B cell (primary cell): ENCODE measurements at regions not wholly inside any gene's neighbourhood (a gene's known extent, or its start where the extent isn't known, plus 50 kb on each side); places are given as distances from the start of the nearest gene placed in this dataset.

Source experiments
- ATAC-seq: fragments of 200-7000 bp; cut with Tn5 transposase; one replicate; pipeline ENCODE4 v1.10.0; 2021; ENCODE audit warnings: low read depth, mild to moderate bottlenecking, moderate number of reproducible peaks, moderate library complexity
- CTCF ChIA-PET: fragments of 350-600 bp; sonication (Branson Sonifier 250); formaldehyde crosslinking; loops from one replicate; lab custom pipeline; 2021; ENCODE audit warnings: antibody characterized with exemption, inconsistent platforms; lab: Charles Lee
- POLR2A ChIA-PET: fragments of 350-600 bp; sonication (Branson Sonifier 250); formaldehyde crosslinking; loops from one replicate; lab custom pipeline; 2021; ENCODE audit warnings: antibody characterized with exemption; lab: Charles Lee
- DNase-seq: peaks from one replicate; pipeline ENCODE4 v3.0.0; 2013
- H2AFZ ChIP-seq: 2 replicates; pipeline ENCODE4 v1.6.1; 2012; ENCODE audit warnings: mild to moderate bottlenecking, low read depth, low read length; ENCODE audit not compliant: insufficient read depth, poor library complexity, severe bottlenecking
- H3K27ac ChIP-seq, 2 donors: 1 replicate in 1 of 2; 2 replicates in 1 of 2; pipeline ENCODE4 v1.5.1; 2012 to 2013; ENCODE audit warnings: low read length in 2 of 2, mild to moderate bottlenecking in 2 of 2, moderate library complexity in 1 of 2
- H3K27me3 ChIP-seq, 4 experiments: fragments of 200-600 bp in 1 of 4; sonication (generic) in 1 of 4; replicated peaks in 1 of 4; 1 replicate in 2 of 4; 2 replicates in 2 of 4; pipeline versions ENCODE4 v1.6.1 to v1.7.0; 2013 to 2016; ENCODE audit warnings: low read length in 3 of 4, mild to moderate bottlenecking in 2 of 4, mixed read lengths in 1 of 4, moderate library complexity in 1 of 4; ENCODE audit not compliant: insufficient read depth in 4 of 4, control insufficient read depth in 3 of 4; ENCODE audit errors: control extremely low read depth in 1 of 4
- H3K36me3 ChIP-seq, 2 experiments: replicated peaks in 1 of 2; 1 replicate in 1 of 2; 2 replicates in 1 of 2; pipeline versions ENCODE4 v1.6.1 to v1.7.1; 2013; ENCODE audit warnings: low read length in 1 of 2; ENCODE audit not compliant: insufficient read depth in 2 of 2, control insufficient read depth in 1 of 2; ENCODE audit errors: control extremely low read depth in 1 of 2, extremely low read depth in 1 of 2
- H3K4me1 ChIP-seq, 2 donors: fragments of 200-600 bp in 1 of 2; sonication (generic) in 1 of 2; 1 replicate in 1 of 2; 2 replicates in 1 of 2; pipeline versions ENCODE4 v1.5.1 to v1.6.1; 2013 to 2017; ENCODE audit warnings: low read length in 2 of 2; ENCODE audit not compliant: control insufficient read depth in 2 of 2, insufficient read depth in 2 of 2
- H3K4me2 ChIP-seq: replicated peaks from 2 replicates; pipeline ENCODE3; 2012; ENCODE audit warnings: mild to moderate bottlenecking, low read depth, low read length; ENCODE audit not compliant: poor library complexity, severe bottlenecking
- H3K4me3 ChIP-seq, 5 experiments: fragments of 200-600 bp in 1 of 5; sonication (generic) in 1 of 5; 1 replicate in 3 of 5; 2 replicates in 2 of 5; pipeline versions ENCODE4 v1.5.1 to v1.7.0; 2011 to 2016; ENCODE audit warnings: low read length in 4 of 5, mild to moderate bottlenecking in 4 of 5, low read depth in 2 of 5, control low read depth in 1 of 5, moderate library complexity in 1 of 5; ENCODE audit not compliant: insufficient read depth in 1 of 5; ENCODE audit errors: control extremely low read depth in 1 of 5, extremely low read depth in 1 of 5
- H3K79me2 ChIP-seq: fragments of 200-600 bp; sonication (generic); one replicate; pipeline ENCODE4 v1.6.0; 2016; ENCODE audit warnings: low read length; ENCODE audit not compliant: control insufficient read depth, insufficient read depth
- H3K9ac ChIP-seq: fragments of 200-600 bp; sonication (generic); 2 replicates; pipeline ENCODE4 v1.6.1; 2017; ENCODE audit warnings: mild to moderate bottlenecking, low read length, moderate library complexity
- H3K9me3 ChIP-seq, 3 donors: one replicate each; pipeline versions ENCODE4 v1.6.1 to v1.7.1; 2013; ENCODE audit warnings: low read length in 2 of 3; ENCODE audit not compliant: control insufficient read depth in 2 of 3, insufficient read depth in 1 of 3; ENCODE audit errors: control extremely low read depth in 1 of 3
- H4K20me1 ChIP-seq: 2 replicates; pipeline ENCODE4 v1.6.0; 2012; ENCODE audit warnings: mild to moderate bottlenecking, low read length; ENCODE audit not compliant: insufficient read depth, control insufficient read depth, poor library complexity, severe bottlenecking
- H3K27ac Mint-ChIP-seq: one replicate; pipeline ENCODE4 v1.8.0; 2021; ENCODE audit warnings: mixed read lengths
- H3K27me3 Mint-ChIP-seq: one replicate; pipeline ENCODE4 v1.8.0; 2021; ENCODE audit warnings: mixed read lengths
- H3K4me1 Mint-ChIP-seq: one replicate; pipeline ENCODE4 v1.8.0; 2021; ENCODE audit warnings: mixed read lengths
- H3K4me3 Mint-ChIP-seq: one replicate; pipeline ENCODE4 v1.8.0; 2021; ENCODE audit warnings: mixed read lengths
- H3K9me3 Mint-ChIP-seq: one replicate; pipeline ENCODE4 v1.8.0; 2022; ENCODE audit warnings: mixed read lengths; ENCODE audit not compliant: insufficient read depth
- EZH2 ChIP-seq: IDR thresholded peaks from 2 replicates; pipeline ENCODE4 v1.6.1; 2012; ENCODE audit warnings: borderline replicate concordance, low read depth, mild to moderate bottlenecking, moderate library complexity, low read length; ENCODE audit not compliant: insufficient read depth, poor library complexity, severe bottlenecking
- WGBS: methylation state at CpG from one replicate; pipeline ENCODE4 v1.1.5; 2013; ENCODE audit warnings: missing lambda C conversion rate; ENCODE audit not compliant: insufficient coverage; 5-methylcytosine and 5-hydroxymethylcytosine counted together
- intact Hi-C: fragments of 100-400 bp; cut with micrococcal nuclease; formaldehyde crosslinking; loops from one replicate; pipeline ENCODE4 v1.10.0; 2022
- TF ChIP-seq, protein P1 (sequence below): fragments of 200-600 bp; IDR thresholded peaks from one replicate; pipeline ENCODE4 v1.8.0; 2022; ENCODE audit warnings: antibody characterized with exemption, mild to moderate bottlenecking

DNA sequence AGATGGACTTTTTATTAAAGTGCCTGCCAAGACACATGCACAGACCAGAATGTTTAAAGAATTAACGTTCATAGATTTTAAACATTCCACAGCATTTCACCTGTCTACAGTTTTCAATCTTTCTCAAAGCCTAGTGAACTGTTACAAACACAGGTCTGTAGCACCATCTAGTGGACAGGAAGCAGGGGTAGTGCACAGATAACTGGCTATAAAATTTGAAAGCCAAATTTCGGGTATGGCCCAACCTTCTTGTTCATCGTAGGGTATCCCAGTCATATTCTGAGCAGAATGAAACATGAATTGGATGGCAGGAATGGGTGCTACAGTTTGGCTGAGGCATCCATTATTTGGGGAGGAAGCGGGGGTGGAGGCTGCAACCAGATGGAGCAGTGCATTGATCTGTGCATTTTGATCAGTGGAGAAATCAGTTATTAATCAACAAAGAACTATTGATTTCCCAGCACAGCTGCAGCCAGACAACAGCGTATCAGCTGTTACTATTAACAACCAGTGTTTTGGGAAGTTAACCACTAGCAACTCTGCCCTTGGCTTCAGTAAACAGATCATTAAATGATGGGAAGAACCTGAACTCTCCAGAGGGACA is 56.1 kb upstream of the B3GAT2 start:
- no peak overlapping the region for H3K9ac ChIP-seq
- H3K4me2 ChIP-seq: no peak overlapping the region
- no peaks in the 10 kb centered on the region for H3K79me2 ChIP-seq
- no peak overlapping the region for H2AFZ ChIP-seq
- no peak overlapping the region for H3K4me3 ChIP-seq
- H3K9me3 ChIP-seq: no peaks in the 10 kb centered on the region
- Mint-ChIP-seq H3K4me3 (no peak overlapping the region), H3K9me3 (no peaks in the 10 kb centered on the region), H3K27ac (no peak overlapping the region), H3K27me3 (peaks cover 14% of the 10 kb centered on the region), H3K4me1 (peaks cover 2% of the 10 kb centered on the region)
- WGBS: 33% methylated on average over 2 of the region's 5 CpGs
- peaks cover 0 to 3% of the 10 kb centered on the region in 2 donors for H3K4me1 ChIP-seq
- no peak overlapping the region for H3K27ac ChIP-seq
- DNase-seq: peak; percentile 64
- ChIA-PET POLR2A (no interaction called here), CTCF (interaction anchor here (0.8 to 3.2 kb wide), 13 partner anchors 9 to 792 kb away, joined by 3 to 22 read pairs (median 4); no protein-coding TSS in a partner anchor)
- no peaks in the 10 kb centered on the region for H4K20me1 ChIP-seq
- TF ChIP-seq EZH2: no peak
- TF ChIP-seq, protein P1, sequence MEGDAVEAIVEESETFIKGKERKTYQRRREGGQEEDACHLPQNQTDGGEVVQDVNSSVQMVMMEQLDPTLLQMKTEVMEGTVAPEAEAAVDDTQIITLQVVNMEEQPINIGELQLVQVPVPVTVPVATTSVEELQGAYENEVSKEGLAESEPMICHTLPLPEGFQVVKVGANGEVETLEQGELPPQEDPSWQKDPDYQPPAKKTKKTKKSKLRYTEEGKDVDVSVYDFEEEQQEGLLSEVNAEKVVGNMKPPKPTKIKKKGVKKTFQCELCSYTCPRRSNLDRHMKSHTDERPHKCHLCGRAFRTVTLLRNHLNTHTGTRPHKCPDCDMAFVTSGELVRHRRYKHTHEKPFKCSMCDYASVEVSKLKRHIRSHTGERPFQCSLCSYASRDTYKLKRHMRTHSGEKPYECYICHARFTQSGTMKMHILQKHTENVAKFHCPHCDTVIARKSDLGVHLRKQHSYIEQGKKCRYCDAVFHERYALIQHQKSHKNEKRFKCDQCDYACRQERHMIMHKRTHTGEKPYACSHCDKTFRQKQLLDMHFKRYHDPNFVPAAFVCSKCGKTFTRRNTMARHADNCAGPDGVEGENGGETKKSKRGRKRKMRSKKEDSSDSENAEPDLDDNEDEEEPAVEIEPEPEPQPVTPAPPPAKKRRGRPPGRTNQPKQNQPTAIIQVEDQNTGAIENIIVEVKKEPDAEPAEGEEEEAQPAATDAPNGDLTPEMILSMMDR: peak; percentile 84
- intact Hi-C loops: loop anchor here (2.0 to 10.0 kb wide), 3 partner anchors 128 to 702 kb away; no protein-coding TSS in a partner anchor
- no peak for ATAC-seq
- H3K27me3 ChIP-seq: peaks cover 0 to 13% (median 0%) of the 10 kb centered on the region in 4 experiments
- no peaks in the 10 kb centered on the region for H3K36me3 ChIP-seq

DNA sequence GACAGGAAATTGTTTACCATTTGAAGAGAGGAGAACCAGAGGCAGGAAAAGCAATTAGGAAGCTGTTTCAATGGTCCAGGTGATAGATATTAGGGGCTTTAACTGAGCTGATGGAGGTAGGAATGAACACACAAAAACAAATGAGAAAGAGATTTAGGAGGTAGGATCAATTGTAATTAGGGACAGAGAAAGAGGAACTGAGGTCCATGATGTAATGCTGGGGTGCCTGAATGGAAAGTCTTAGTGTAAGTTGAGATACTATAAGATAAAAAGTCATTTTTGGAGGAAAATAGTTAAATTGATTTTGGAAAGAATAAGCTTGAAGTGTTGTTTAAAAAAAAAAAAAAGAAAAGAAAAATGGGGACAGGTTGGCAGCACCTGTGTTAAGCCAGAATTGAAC is 58.5 kb upstream of the B3GAT2 start:
- H3K4me1 ChIP-seq: peaks cover 0 to 3% of the 10 kb centered on the region in 2 donors
- no peak overlapping the region for H3K4me2 ChIP-seq
- no peaks in the 10 kb centered on the region for H3K9me3 ChIP-seq
- CTCF ChIA-PET: interaction anchor here (0.6 to 1.8 kb wide), 2 partner anchors 16 to 706 kb away, joined by 3 to 11 read pairs; no protein-coding TSS in a partner anchor
- ATAC-seq (no peak), DNase-seq (no peak)
- POLR2A ChIA-PET: no interaction called here
- H3K27me3 Mint-ChIP-seq: peaks cover 14% of the 10 kb centered on the region
- peaks cover 2% of the 10 kb centered on the region for H3K4me1 Mint-ChIP-seq
- no peaks in the 10 kb centered on the region for H3K36me3 ChIP-seq
- H3K79me2 ChIP-seq: no peaks in the 10 kb centered on the region
- H3K9ac ChIP-seq: no peak overlapping the region
- intact Hi-C loops: loop anchor here (10.0 kb wide), 1 partner anchor 131 kb away; no protein-coding TSS in a partner anchor
- H3K9me3 Mint-ChIP-seq: no peaks in the 10 kb centered on the region
- H3K4me3 Mint-ChIP-seq: no peak overlapping the region
- no peaks in the 10 kb centered on the region for H4K20me1 ChIP-seq
- H3K27me3 ChIP-seq: peaks cover 0 to 13% (median 0%) of the 10 kb centered on the region in 4 experiments
- no peak overlapping the region for H3K27ac ChIP-seq
- no peak overlapping the region for H3K27ac Mint-ChIP-seq
- H2AFZ ChIP-seq: no peak overlapping the region
- TF ChIP-seq EZH2: no peak
- TF ChIP-seq, protein P1: no peak
- no peak overlapping the region for H3K4me3 ChIP-seq
